Vagina (tissue), 2 donors: ENCODE measurements at regions not wholly inside any gene's neighbourhood (a gene's known extent, or its start where the extent isn't known, plus 50 kb on each side); places are given as distances from the start of the nearest gene placed in this dataset.
"Not testable (repeated sequence)": the region's sequence is repeated elsewhere in the genome, so short reads cannot be mapped to it uniquely, and the experiment has no call there.

Experiments used
- DNase-seq, 2 donors: peaks; one replicate each; pipeline ENCODE4 v3.0.0-alpha.2; 2017; ENCODE audit errors: extremely low spot score in 2 of 2
- H3K27ac ChIP-seq: fragments of 200-600 bp; sonication (generic); one replicate; pipeline ENCODE4 v1.5.1; 2019
- H3K27me3 ChIP-seq: fragments of 200-600 bp; sonication (generic); one replicate; pipeline ENCODE4 v1.5.1; 2019
- H3K36me3 ChIP-seq, 2 donors: fragments of 200-600 bp; sonication (generic); one replicate each; pipeline ENCODE4 v1.5.1; 2017 to 2019
- H3K4me1 ChIP-seq: fragments of 200-600 bp; sonication (generic); one replicate; pipeline ENCODE4 v1.5.1; 2019
- H3K4me3 ChIP-seq, 2 donors: fragments of 200-600 bp; sonication (generic); 1 replicate in 1 of 2; 2 replicates in 1 of 2; pipeline ENCODE4 v1.5.1; 2016 to 2019
- H3K9me3 ChIP-seq: fragments of 200-600 bp; sonication (generic); one replicate; pipeline ENCODE4 v1.5.1; 2019
- POLR2A ChIP-seq, 2 donors: fragments of 450-650 bp; IDR thresholded peaks; one replicate each; pipeline ENCODE4 v1.6.1; 2017; ENCODE audit warnings: antibody characterized with exemption in 2 of 2, mild to moderate bottlenecking in 2 of 2, moderate library complexity in 2 of 2
- POLR2AphosphoS5 ChIP-seq, 2 donors: sonication (generic); formaldehyde crosslinking; IDR thresholded peaks; one replicate each; pipeline ENCODE4 v1.9.0; 2017; ENCODE audit warnings: antibody characterized with exemption in 2 of 2, mild to moderate bottlenecking in 2 of 2, low read depth in 1 of 2; ENCODE audit not compliant: insufficient read depth in 1 of 2
- intact Hi-C: fragments of 100-400 bp; cut with DNase I; formaldehyde crosslinking; loops from one replicate; pipeline ENCODE4 v1.15.1; 2023
- TF ChIP-seq, protein P1 (sequence below), 3 experiments: fragments of 450-650 bp in 2 of 3; fragments of 200-600 bp in 1 of 3; sonication (generic) in 1 of 3; IDR thresholded peaks; one replicate each; pipeline ENCODE4 v1.5.1; 2017 to 2019; ENCODE audit warnings: antibody characterized with exemption in 3 of 3, mild to moderate bottlenecking in 2 of 3, moderate library complexity in 2 of 3

DNA sequence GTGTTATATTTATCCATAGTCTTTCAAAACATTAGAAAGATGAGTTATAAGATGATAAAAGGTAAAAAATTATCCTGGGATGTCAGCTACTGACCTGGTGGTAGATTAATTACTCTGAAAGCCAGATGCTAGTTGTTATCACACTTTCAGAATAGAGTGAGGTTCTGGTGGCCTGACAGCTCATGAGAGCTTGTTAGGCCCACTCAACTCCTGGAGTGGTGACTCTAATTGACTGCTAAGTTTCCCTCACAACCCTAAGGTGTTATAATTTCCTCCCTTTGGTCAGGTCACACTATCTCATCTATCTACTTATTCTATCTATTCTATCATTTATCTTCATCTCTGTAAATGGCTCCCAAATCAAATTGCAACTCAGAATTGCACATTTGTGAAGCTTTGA, 90.1 kb downstream of the ZNF648 start:
- Histone ChIP-seq H3K9me3 (no peaks in the 10 kb centered on the region), H3K4me3 (no peak overlapping the region), H3K4me1 (no peaks in the 10 kb centered on the region), H3K36me3 (no peaks in the 10 kb centered on the region), H3K27me3 (no peaks in the 10 kb centered on the region), H3K27ac (no peak overlapping the region)
- intact Hi-C loops = no loop called here
- no peak for TF ChIP-seq POLR2AphosphoS5 (IDR thresholded peaks at IDR 0.05; ENCODE audit: insufficient read depth in 1 of 2, low read depth in 1 of 2)
- no peak for TF ChIP-seq POLR2A (IDR thresholded peaks at IDR 0.05)
- TF ChIP-seq, protein P1, sequence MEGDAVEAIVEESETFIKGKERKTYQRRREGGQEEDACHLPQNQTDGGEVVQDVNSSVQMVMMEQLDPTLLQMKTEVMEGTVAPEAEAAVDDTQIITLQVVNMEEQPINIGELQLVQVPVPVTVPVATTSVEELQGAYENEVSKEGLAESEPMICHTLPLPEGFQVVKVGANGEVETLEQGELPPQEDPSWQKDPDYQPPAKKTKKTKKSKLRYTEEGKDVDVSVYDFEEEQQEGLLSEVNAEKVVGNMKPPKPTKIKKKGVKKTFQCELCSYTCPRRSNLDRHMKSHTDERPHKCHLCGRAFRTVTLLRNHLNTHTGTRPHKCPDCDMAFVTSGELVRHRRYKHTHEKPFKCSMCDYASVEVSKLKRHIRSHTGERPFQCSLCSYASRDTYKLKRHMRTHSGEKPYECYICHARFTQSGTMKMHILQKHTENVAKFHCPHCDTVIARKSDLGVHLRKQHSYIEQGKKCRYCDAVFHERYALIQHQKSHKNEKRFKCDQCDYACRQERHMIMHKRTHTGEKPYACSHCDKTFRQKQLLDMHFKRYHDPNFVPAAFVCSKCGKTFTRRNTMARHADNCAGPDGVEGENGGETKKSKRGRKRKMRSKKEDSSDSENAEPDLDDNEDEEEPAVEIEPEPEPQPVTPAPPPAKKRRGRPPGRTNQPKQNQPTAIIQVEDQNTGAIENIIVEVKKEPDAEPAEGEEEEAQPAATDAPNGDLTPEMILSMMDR (IDR thresholded peaks at IDR 0.05) = no peak
- no peak for DNase-seq

DNA sequence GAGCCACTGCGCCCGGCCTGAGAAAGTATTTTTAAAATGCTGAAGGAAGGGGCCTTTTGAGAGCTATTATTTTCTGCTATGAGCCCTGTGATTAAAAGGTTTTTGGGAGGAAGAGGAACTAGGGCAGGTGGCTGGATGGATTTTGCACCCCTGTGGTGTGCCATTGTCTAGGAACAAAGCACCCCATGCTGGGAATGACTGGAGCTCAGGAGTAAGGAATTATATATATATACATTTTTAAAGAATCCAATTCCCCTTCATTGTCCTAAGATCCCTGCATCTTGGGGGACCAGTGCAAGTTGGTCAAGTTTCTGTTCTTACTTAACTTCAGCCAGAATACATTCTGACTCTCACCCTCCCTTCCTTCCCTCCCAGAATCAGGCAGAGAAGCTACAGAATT, 91.6 kb downstream of the ZNF648 start:
- DNase-seq = no peak
- Histone ChIP-seq H3K27ac (no peak overlapping the region), H3K4me3 (no peak overlapping the region), H3K4me1 (no peaks in the 10 kb centered on the region), H3K9me3 (no peaks in the 10 kb centered on the region), H3K36me3 (no peaks in the 10 kb centered on the region), H3K27me3 (no peaks in the 10 kb centered on the region)
- TF ChIP-seq, protein P1 (IDR thresholded peaks at IDR 0.05) = no peak
- no peak for TF ChIP-seq POLR2AphosphoS5 (IDR thresholded peaks at IDR 0.05; ENCODE audit: insufficient read depth in 1 of 2, low read depth in 1 of 2)
- no peak for TF ChIP-seq POLR2A (IDR thresholded peaks at IDR 0.05)
- intact Hi-C loops = no loop called here

DNA sequence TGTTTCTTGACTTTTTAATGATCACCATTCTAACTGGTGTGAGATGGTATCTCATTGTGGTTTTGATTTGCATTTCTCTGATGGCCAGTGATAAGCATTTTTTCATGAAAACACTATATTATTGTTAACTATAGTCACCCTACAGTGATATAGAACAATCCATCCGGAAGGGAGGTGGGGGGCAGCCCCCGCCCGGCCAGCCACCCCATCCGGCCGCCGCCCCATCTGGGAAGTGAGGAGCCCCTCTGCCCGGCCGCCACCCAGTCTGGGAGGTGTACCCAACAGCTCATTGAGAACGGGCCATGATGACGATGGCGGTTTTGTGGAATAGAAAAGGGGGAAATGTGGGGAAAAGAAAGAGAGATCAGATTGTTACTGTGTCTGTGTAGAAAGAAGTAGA, 106.8 kb downstream of the ZNF648 start:
- H3K27ac ChIP-seq, DNase-seq, H3K27me3 ChIP-seq, H3K4me3 ChIP-seq, H3K4me1 ChIP-seq, H3K9me3 ChIP-seq, H3K36me3 ChIP-seq, intact Hi-C loops: not testable (repeated sequence)

- intact Hi-C loops, H3K4me3 ChIP-seq: not testable (repeated sequence)
Observed at GRCh38 chr1:181954178-181954577, 107.3 kb downstream of the ZNF648 start.

DNA sequence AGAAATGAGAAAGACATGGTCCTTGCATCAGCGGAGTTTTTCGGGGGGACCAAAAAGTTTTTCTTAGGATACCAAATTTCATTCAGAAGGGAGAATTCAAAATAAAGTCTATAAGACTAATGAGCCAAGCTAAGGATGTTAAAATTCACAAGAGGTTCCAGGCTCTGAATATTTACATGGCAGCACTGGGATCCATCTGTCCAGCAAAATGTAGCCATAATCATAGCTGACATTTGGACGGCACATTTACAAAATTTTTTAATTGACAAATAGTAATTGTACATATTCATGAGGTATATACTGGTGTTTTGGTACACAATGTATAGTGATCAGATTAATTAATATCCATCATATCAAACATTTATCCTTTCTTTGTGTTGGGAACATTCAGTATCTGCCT, 107.9 kb downstream of the ZNF648 start:
- TF ChIP-seq, protein P1 (IDR thresholded peaks at IDR 0.05) = no peak
- no peak for TF ChIP-seq POLR2AphosphoS5 (IDR thresholded peaks at IDR 0.05; ENCODE audit: insufficient read depth in 1 of 2, low read depth in 1 of 2)
- TF ChIP-seq POLR2A (IDR thresholded peaks at IDR 0.05) = no peak
- no peaks in the 10 kb centered on the region for H3K27me3 ChIP-seq
- no peaks in the 10 kb centered on the region for H3K36me3 ChIP-seq

More at GRCh38 chr1:181954178-181954577, 107.3 kb downstream of the ZNF648 start:
- not testable (repeated sequence) for H3K27ac ChIP-seq, H3K9me3 ChIP-seq, H3K27me3 ChIP-seq, H3K36me3 ChIP-seq, H3K4me1 ChIP-seq, DNase-seq

DNA sequence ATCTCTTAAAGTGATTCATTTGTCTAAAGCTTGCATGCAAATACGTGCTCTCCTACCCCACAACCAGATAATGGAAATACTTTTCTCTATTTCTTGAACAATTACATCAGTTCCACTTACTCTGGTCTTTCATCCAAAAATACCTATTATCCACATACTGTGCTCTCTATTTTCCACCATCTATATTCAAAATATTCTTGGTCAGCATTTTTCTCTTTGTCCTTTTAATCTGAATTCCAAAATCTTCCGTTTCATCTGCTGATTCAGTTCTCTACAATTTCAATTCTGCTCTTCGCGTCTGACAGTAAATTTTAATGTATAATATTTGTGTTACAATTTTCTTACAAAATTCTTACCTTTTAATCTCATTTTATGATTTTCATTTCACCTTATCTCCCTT, 110.3 kb downstream of the ZNF648 start:
- no peak overlapping the region for H3K4me3 ChIP-seq
- no peak overlapping the region for H3K27ac ChIP-seq
- H3K9me3 ChIP-seq = no peaks in the 10 kb centered on the region
- no peaks in the 10 kb centered on the region for H3K27me3 ChIP-seq
- no peaks in the 10 kb centered on the region for H3K36me3 ChIP-seq
- no peaks in the 10 kb centered on the region for H3K4me1 ChIP-seq
- DNase-seq = no peak
- intact Hi-C loops = no loop called here
- TF ChIP-seq, protein P1 (IDR thresholded peaks at IDR 0.05) = no peak
- TF ChIP-seq POLR2A (IDR thresholded peaks at IDR 0.05) (no peak), POLR2AphosphoS5 (IDR thresholded peaks at IDR 0.05; ENCODE audit: insufficient read depth in 1 of 2, low read depth in 1 of 2) (no peak)

More for the DNA sequence above, 107.9 kb downstream of the ZNF648 start:
- Histone ChIP-seq H3K4me3 (no peak overlapping the region), H3K27ac (no peak overlapping the region), H3K9me3 (peaks cover 5% of the 10 kb centered on the region), H3K4me1 (no peaks in the 10 kb centered on the region)
- no peak for DNase-seq
- intact Hi-C loops = no loop called here
